Sigmoid colon (tissue), 6 donors: ENCODE measurements at regions not wholly inside any gene's neighbourhood (a gene's known extent, or its start where the extent isn't known, plus 50 kb on each side); places are given as distances from the start of the nearest gene placed in this dataset.

Source experiments
- DNase-seq: peaks from one replicate; pipeline ENCODE4 v3.0.0-alpha.2; 2019
- H3K27ac ChIP-seq, 4 donors: fragments of 200-600 bp; sonication (generic); one replicate each; pipeline ENCODE4 v1.5.1; 2016 to 2019; ENCODE audit warnings: mild to moderate bottlenecking in 1 of 4
- H3K27me3 ChIP-seq, 3 donors: fragments of 200-600 bp; sonication (generic); one replicate each; pipeline ENCODE4 v1.5.1; 2019; ENCODE audit warnings: mild to moderate bottlenecking in 1 of 3
- H3K36me3 ChIP-seq, 4 donors: fragments of 200-600 bp; sonication (generic); one replicate each; pipeline ENCODE4 v1.5.1; 2016 to 2019
- H3K4me1 ChIP-seq, 4 donors: fragments of 200-600 bp; sonication (generic); one replicate each; pipeline ENCODE4 v1.5.1; 2017 to 2019
- H3K4me3 ChIP-seq, 4 donors: fragments of 200-600 bp; sonication (generic); one replicate each; pipeline ENCODE4 v1.5.1; 2017 to 2019; ENCODE audit warnings: mild to moderate bottlenecking in 2 of 4, moderate library complexity in 1 of 4
- H3K9me3 ChIP-seq, 4 donors: fragments of 200-600 bp in 3 of 4; sonication (generic) in 3 of 4; one replicate each; pipeline versions ENCODE4 v1.5.1 to v1.6.1; 2013 to 2019
- CTCF ChIP-seq, 4 experiments: fragments of 450-650 bp in 3 of 4; fragments of 200-600 bp in 1 of 4; IDR thresholded peaks; one replicate each; pipeline ENCODE4 v1.5.1; 2016 to 2019; ENCODE audit warnings: antibody characterized with exemption in 4 of 4, mild to moderate bottlenecking in 3 of 4, moderate library complexity in 2 of 4
- EP300 ChIP-seq, 4 donors: sonication (generic); formaldehyde crosslinking; IDR thresholded peaks; one replicate each; pipeline ENCODE4 v1.6.1; 2017; ENCODE audit warnings: antibody characterized with exemption in 4 of 4
- POLR2A ChIP-seq, 2 donors: fragments of 450-650 bp; IDR thresholded peaks; one replicate each; pipeline ENCODE4 v1.6.1; 2016; ENCODE audit warnings: antibody characterized with exemption in 2 of 2, mild to moderate bottlenecking in 2 of 2, moderate library complexity in 2 of 2
- POLR2AphosphoS5 ChIP-seq, 4 donors: sonication (generic); formaldehyde crosslinking; IDR thresholded peaks; one replicate each; pipeline ENCODE4 v1.6.1; 2017; ENCODE audit warnings: antibody characterized with exemption in 4 of 4
- WGBS, 2 donors: extraction: QIAGEN DNeasy Blood & Tissue Kit; methylation state at CpG; one replicate each; pipeline ENCODE4 v1.1.7; 2013; 5-methylcytosine and 5-hydroxymethylcytosine counted together
- intact Hi-C: fragments of 100-400 bp; cut with DNase I; formaldehyde crosslinking; loops from one replicate; pipeline ENCODE4 v1.15.1; 2023
- donor health status: healthy with polysubstance abuse.
- donor health status: healthy.

- Histone ChIP-seq H3K36me3 (no peaks in the 10 kb centered on the region), H3K27me3 (no peaks in the 10 kb centered on the region), H3K4me3 (no peak overlapping the region), H3K4me1 (peaks cover 0 to 10% (median 3%) of the 10 kb centered on the region in 4 donors), H3K27ac (no peak overlapping the region), H3K9me3 (no peaks in the 10 kb centered on the region)
- intact Hi-C loops, result loop anchor here (5.0 kb wide), 1 partner anchor 314 kb away; no protein-coding TSS in a partner anchor
- DNase-seq, result no peak
- TF ChIP-seq POLR2AphosphoS5 (IDR thresholded peaks at IDR 0.05) (no peak), POLR2A (IDR thresholded peaks at IDR 0.05) (no peak), EP300 (IDR thresholded peaks at IDR 0.05) (no peak), CTCF (IDR thresholded peaks at IDR 0.05) (no peak)
- WGBS, 2 donors, result 85 to 87% methylated on average over 5 of the region's 5 CpGs
Observed at GRCh38 chr3:9301091-9301490, 51.6 kb upstream of the SRGAP3 start.

DNA sequence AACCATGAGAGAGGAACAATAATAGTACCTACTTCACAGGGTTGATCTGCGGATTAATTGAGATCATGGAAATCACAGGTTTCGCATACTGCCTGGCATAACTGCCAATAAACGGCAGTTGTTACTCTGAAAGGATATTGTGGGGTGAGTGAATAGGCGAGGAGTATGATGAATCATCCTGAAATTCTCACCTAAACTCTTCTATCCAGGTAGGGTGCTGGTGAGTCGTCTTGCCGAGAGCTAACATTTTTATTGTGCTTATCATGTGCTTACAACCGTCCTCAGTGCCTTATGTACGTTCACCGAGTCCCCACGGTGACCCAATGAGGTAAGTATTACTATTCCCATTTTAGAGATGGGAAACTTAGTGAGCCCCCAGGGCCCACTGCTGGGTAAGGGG, 52.4 kb upstream of the SRGAP3 start:
- Histone ChIP-seq H3K27ac (no peak overlapping the region), H3K36me3 (no peaks in the 10 kb centered on the region), H3K4me1 (peaks cover 0 to 10% (median 3%) of the 10 kb centered on the region in 4 donors), H3K27me3 (no peaks in the 10 kb centered on the region), H3K9me3 (no peaks in the 10 kb centered on the region), H3K4me3 (no peak overlapping the region)
- no peak for DNase-seq
- intact Hi-C loops, result loop anchor here (1.0 to 5.0 kb wide), 2 partner anchors 314 to 330 kb away; no protein-coding TSS in a partner anchor
- no peak for TF ChIP-seq EP300 (IDR thresholded peaks at IDR 0.05)
- TF ChIP-seq POLR2A (IDR thresholded peaks at IDR 0.05), result no peak
- 47 to 76% methylated on average over 10 of the region's 10 CpGs for WGBS, 2 donors

GRCh38 chr3:9302425-9303181, 53.2 kb upstream of the SRGAP3 start:
- TF ChIP-seq CTCF (IDR thresholded peaks at IDR 0.05) (peak; percentile 67 to 88 (median 86)), EP300 (IDR thresholded peaks at IDR 0.05) (no peak), POLR2A (IDR thresholded peaks at IDR 0.05) (no peak), POLR2AphosphoS5 (IDR thresholded peaks at IDR 0.05) (no peak)
- Histone ChIP-seq H3K27me3 (no peaks in the 10 kb centered on the region), H3K4me1 (peaks cover 0 to 10% (median 3%) of the 10 kb centered on the region in 4 donors), H3K27ac (no peak overlapping the region), H3K36me3 (no peaks in the 10 kb centered on the region), H3K9me3 (no peaks in the 10 kb centered on the region), H3K4me3 (peak overlapping the region in 3 of 4 donors; percentile 13 to 38 (median 31))
- WGBS, 2 donors, result 12 to 16% methylated on average over 24 of the region's 24 CpGs
- DNase-seq, result peak; percentile 88
- intact Hi-C loops, result loop anchor here (1.0 to 5.0 kb wide), 2 partner anchors 315 to 331 kb away; no protein-coding TSS in a partner anchor

GRCh38 chr3:9308298-9308990, 54.4 kb upstream of the THUMPD3 start:
- TF ChIP-seq CTCF (IDR thresholded peaks at IDR 0.05), result no peak
- no peak for TF ChIP-seq POLR2A (IDR thresholded peaks at IDR 0.05)
- TF ChIP-seq POLR2AphosphoS5 (IDR thresholded peaks at IDR 0.05), result no peak
- no peak for TF ChIP-seq EP300 (IDR thresholded peaks at IDR 0.05)
- no peak overlapping the region for H3K27ac ChIP-seq
- no peaks in the 10 kb centered on the region for H3K4me1 ChIP-seq
- no peaks in the 10 kb centered on the region for H3K27me3 ChIP-seq
- H3K36me3 ChIP-seq, result no peaks in the 10 kb centered on the region
- WGBS, 2 donors, result 63 to 77% methylated on average over 3 of the region's 3 CpGs
- intact Hi-C loops, result no loop called here
- no peak for DNase-seq
- H3K9me3 ChIP-seq, result no peaks in the 10 kb centered on the region
- no peak overlapping the region for H3K4me3 ChIP-seq

GRCh38 chr3:9310043-9310442, 52.8 kb upstream of the THUMPD3 start:
- intact Hi-C loops, result no loop called here
- Histone ChIP-seq H3K36me3 (no peaks in the 10 kb centered on the region), H3K4me1 (no peaks in the 10 kb centered on the region), H3K4me3 (no peak overlapping the region), H3K9me3 (no peaks in the 10 kb centered on the region), H3K27me3 (no peaks in the 10 kb centered on the region), H3K27ac (no peak overlapping the region)
- TF ChIP-seq POLR2A (IDR thresholded peaks at IDR 0.05) (no peak), CTCF (IDR thresholded peaks at IDR 0.05) (no peak), EP300 (IDR thresholded peaks at IDR 0.05) (no peak), POLR2AphosphoS5 (IDR thresholded peaks at IDR 0.05) (no peak)
- DNase-seq, result no peak
- WGBS, 2 donors, result 78 to 87% methylated on average over 3 of the region's 3 CpGs
